ENCODE measurements at regions not wholly inside any gene's neighbourhood (a gene's known extent, or its start where the extent isn't known, plus 50 kb on each side); places are given as distances from the start of the nearest gene placed in this dataset.

DNA sequence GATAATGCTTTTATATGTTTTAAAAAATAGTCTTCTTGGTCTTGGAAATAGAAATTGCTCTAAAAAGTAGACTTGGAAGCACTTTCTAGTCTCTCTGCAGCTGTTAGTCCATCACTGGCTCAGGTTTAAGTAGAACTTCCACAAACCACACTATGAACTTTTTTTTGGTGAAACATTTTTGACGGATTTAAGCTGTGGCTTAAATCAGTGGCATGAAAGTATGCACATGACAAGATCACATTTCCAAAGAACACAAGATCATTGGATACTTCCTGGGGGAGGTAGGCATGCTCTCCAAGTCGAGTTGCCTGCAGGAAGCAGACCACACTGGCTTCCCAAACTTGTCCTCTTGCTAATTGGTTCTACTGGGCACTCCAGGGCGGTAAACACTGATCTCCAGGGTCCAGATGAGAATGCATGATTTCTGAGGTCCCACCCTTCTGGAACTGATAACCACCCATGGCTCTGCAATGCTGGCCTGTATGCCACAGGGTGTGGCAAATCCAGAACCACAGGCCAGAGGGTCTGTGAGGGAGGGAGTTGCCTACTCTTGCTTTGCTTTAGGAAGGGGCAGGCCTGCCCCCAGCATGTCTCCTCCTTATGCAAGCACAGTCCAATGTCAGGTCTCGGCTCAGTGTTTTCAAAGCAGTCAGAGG, 331.9 kb upstream of the SFRP2 start:
- TF ChIP-seq POLR2A (IDR thresholded peaks at IDR 0.05; ENCODE audit: low read depth, low read length) (no peak), POLR2AphosphoS5 (IDR thresholded peaks at IDR 0.05; ENCODE audit: low read depth, low read length) (no peak), TAF1 (IDR thresholded peaks at IDR 0.05; ENCODE audit: borderline replicate concordance, low read depth, low read length) (no peak)
